ENCODE measurements at regions not wholly inside any gene's neighbourhood (a gene's known extent, or its start where the extent isn't known, plus 50 kb on each side); places are given as distances from the start of the nearest gene placed in this dataset.

GRCh38 chr2:181393472-181393871, 63.7 kb upstream of the ITGA4 start:
- TF ChIP-seq, protein P1, sequence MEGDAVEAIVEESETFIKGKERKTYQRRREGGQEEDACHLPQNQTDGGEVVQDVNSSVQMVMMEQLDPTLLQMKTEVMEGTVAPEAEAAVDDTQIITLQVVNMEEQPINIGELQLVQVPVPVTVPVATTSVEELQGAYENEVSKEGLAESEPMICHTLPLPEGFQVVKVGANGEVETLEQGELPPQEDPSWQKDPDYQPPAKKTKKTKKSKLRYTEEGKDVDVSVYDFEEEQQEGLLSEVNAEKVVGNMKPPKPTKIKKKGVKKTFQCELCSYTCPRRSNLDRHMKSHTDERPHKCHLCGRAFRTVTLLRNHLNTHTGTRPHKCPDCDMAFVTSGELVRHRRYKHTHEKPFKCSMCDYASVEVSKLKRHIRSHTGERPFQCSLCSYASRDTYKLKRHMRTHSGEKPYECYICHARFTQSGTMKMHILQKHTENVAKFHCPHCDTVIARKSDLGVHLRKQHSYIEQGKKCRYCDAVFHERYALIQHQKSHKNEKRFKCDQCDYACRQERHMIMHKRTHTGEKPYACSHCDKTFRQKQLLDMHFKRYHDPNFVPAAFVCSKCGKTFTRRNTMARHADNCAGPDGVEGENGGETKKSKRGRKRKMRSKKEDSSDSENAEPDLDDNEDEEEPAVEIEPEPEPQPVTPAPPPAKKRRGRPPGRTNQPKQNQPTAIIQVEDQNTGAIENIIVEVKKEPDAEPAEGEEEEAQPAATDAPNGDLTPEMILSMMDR (IDR thresholded peaks at IDR 0.05) = no peak
- TF ChIP-seq POLR2AphosphoS5 (IDR thresholded peaks at IDR 0.05) (no peak), EP300 (IDR thresholded peaks at IDR 0.05) (no peak)

Data from esophagus muscularis mucosa (tissue), 4 donors.